SK-N-SH (cell line): ENCODE measurements at regions not wholly inside any gene's neighbourhood (a gene's known extent, or its start where the extent isn't known, plus 50 kb on each side); places are given as distances from the start of the nearest gene placed in this dataset.

Experiments
- CTCF ChIA-PET: fragments of 300-600, 350-600 bp; formaldehyde crosslinking; extraction: SDS; loops from one replicate; lab custom pipeline; 2021; lab: Yijun Ruan, JAX
- POLR2A ChIA-PET: fragments of 350-600 bp; sonication (Branson Sonifier 250); formaldehyde crosslinking; extraction: SDS; loops from one replicate; lab custom pipeline; 2020; ENCODE audit warnings: antibody characterized with exemption, inconsistent platforms; lab: Yijun Ruan, JAX
- DNase-seq: peaks from one replicate; pipeline ENCODE4 v3.0.0; 2012
- H2AFZ ChIP-seq: fragments of 200-600 bp; sonication (generic); 2 replicates; pipeline ENCODE4 v1.8.1; 2016; ENCODE audit warnings: antibody characterized with exemption, mild to moderate bottlenecking, low read depth
- H3F3A ChIP-seq: fragments of 200-600 bp; sonication (generic); replicated peaks from 2 replicates; pipeline ENCODE3; 2016; ENCODE audit warnings: antibody characterized with exemption, mild to moderate bottlenecking; ENCODE audit not compliant: insufficient read depth
- H3K27ac ChIP-seq, 2 experiments: fragments of 200-500 bp in 1 of 2; fragments of 200-600 bp in 1 of 2; sonication (Bioruptor generic) in 1 of 2; sonication (generic), shearing (Covaris generic) in 1 of 2; 2 replicates each; pipeline versions ENCODE4 v1.5.1 to v1.6.1; 2014 to 2016; ENCODE audit warnings: low read depth in 2 of 2, inconsistent platforms in 1 of 2, low read length in 1 of 2, mild to moderate bottlenecking in 1 of 2, mixed read lengths in 1 of 2
- H3K27me3 ChIP-seq: fragments of 200-600 bp; sonication (generic), shearing (Covaris generic); 2 replicates; pipeline ENCODE4 v1.6.1; 2016; ENCODE audit warnings: mixed run types; ENCODE audit not compliant: insufficient read depth
- H3K36me3 ChIP-seq, 2 experiments: fragments of 200-500 bp in 1 of 2; fragments of 200-600 bp in 1 of 2; sonication (Bioruptor generic) in 1 of 2; sonication (generic) in 1 of 2; replicated peaks in 1 of 2; 2 replicates each; pipeline versions ENCODE3 to v1.5.1; 2014 to 2016; ENCODE audit warnings: low read length in 1 of 2, mild to moderate bottlenecking in 1 of 2; ENCODE audit not compliant: insufficient read depth in 2 of 2, control insufficient read depth in 1 of 2
- H3K4me1 ChIP-seq, 2 experiments: fragments of 200-500 bp in 1 of 2; fragments of 200-600 bp in 1 of 2; sonication (Bioruptor generic) in 1 of 2; sonication (generic), shearing (Covaris generic) in 1 of 2; 2 replicates each; pipeline versions ENCODE4 v1.5.1 to v1.6.1; 2014 to 2016; ENCODE audit warnings: low read depth in 1 of 2, low read length in 1 of 2, mixed run types in 1 of 2; ENCODE audit not compliant: insufficient read depth in 2 of 2, control insufficient read depth in 1 of 2
- H3K4me2 ChIP-seq: fragments of 200-600 bp; sonication (generic), shearing (Covaris generic); 2 replicates; pipeline ENCODE4 v1.6.1; 2017; ENCODE audit warnings: mixed run types
- H3K4me3 ChIP-seq, 2 experiments: fragments of 200-500 bp in 1 of 2; fragments of 200-600 bp in 1 of 2; sonication (Bioruptor generic) in 1 of 2; sonication (generic), shearing (Covaris generic) in 1 of 2; 2 replicates each; pipeline versions ENCODE4 v1.5.1 to v1.8.1; 2014 to 2016; ENCODE audit warnings: low read depth in 2 of 2, inconsistent platforms in 1 of 2, low read length in 1 of 2, mild to moderate bottlenecking in 1 of 2, mixed read lengths in 1 of 2, moderate library complexity in 1 of 2
- H3K79me2 ChIP-seq: fragments of 200-600 bp; sonication (generic); 2 replicates; pipeline ENCODE4 v1.8.1; 2017; ENCODE audit warnings: mild to moderate bottlenecking; ENCODE audit not compliant: insufficient read depth
- H3K9ac ChIP-seq: fragments of 200-600 bp; sonication (generic); 2 replicates; pipeline ENCODE4 v1.6.1; 2017; ENCODE audit warnings: mixed run types
- H3K9me2 ChIP-seq: fragments of 200-600 bp; sonication (generic); 2 replicates; pipeline ENCODE4 v1.6.1; 2017; ENCODE audit warnings: mixed run types
- H3K9me3 ChIP-seq: fragments of 200-600 bp; sonication (generic); 2 replicates; pipeline ENCODE4 v1.6.1; 2017; ENCODE audit warnings: mixed run types, mild to moderate bottlenecking, moderate library complexity
- H4K20me1 ChIP-seq: fragments of 200-600 bp; sonication (generic); 2 replicates; pipeline ENCODE4 v1.6.1; 2017; ENCODE audit warnings: mild to moderate bottlenecking, mixed run types; ENCODE audit not compliant: insufficient read depth
- JUND ChIP-seq: IDR thresholded peaks from 2 replicates; pipeline ENCODE4 v1.4.0; 2012
- MEF2A ChIP-seq: IDR thresholded peaks from 2 replicates; pipeline ENCODE4 v1.4.0; 2012; ENCODE audit warnings: low read depth, borderline replicate concordance
- NRF1 ChIP-seq: IDR thresholded peaks from 2 replicates; pipeline ENCODE4 v1.6.1; 2012; ENCODE audit warnings: low read depth, mild to moderate bottlenecking, low read length
- POLR2AphosphoS5 ChIP-seq: IDR thresholded peaks from 2 replicates; pipeline ENCODE4 v1.6.1; 2012; ENCODE audit warnings: low read depth, low read length
- RXRA ChIP-seq: IDR thresholded peaks from 2 replicates; pipeline ENCODE4 v1.4.0; 2012; ENCODE audit warnings: low read depth, mild to moderate bottlenecking, borderline replicate concordance
- TAF1 ChIP-seq: IDR thresholded peaks from 2 replicates; pipeline ENCODE4 v1.6.1; 2012; ENCODE audit warnings: low read depth, mild to moderate bottlenecking, low read length, moderate library complexity, borderline replicate concordance
- TCF12 ChIP-seq: IDR thresholded peaks from 2 replicates; pipeline ENCODE4 v1.4.0; 2012
- WGBS: methylation state at CpG from one replicate; pipeline ENCODE4 v1.1.6; 2017; ENCODE audit warnings: low lambda C conversion rate; 5-methylcytosine and 5-hydroxymethylcytosine counted together
- TF ChIP-seq, protein P1 (sequence below): IDR thresholded peaks from 2 replicates; pipeline ENCODE4; 2012
- TF ChIP-seq, protein P2 (sequence below): IDR thresholded peaks from 2 replicates; pipeline ENCODE4 v1.4.0; 2012; ENCODE audit warnings: low read depth, borderline replicate concordance
- TF ChIP-seq, protein P3 (sequence below): fragments of 200-600 bp; sonication (generic); IDR thresholded peaks from 2 replicates; pipeline ENCODE4 v1.6.1; 2017; ENCODE audit warnings: antibody characterized with exemption, mild to moderate bottlenecking, moderate library complexity

DNA sequence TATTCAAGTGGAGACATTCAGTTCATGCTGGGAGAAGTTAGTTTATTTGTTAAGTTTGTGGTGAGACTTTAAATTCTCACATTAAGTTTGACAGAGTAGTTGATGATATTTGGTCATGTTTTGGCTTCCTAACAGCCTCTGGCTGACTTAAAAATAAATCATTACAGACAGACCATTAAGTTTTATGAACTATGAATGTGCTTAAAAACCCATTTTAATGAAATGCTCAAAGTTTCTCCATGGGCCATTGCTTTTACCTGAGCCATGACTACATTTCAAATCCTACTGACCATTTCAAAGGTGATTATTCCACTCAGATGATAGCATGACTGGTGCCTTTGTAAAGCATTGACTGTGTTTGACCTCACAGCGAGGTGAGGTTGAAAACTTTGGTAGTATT, 192.7 kb downstream of the LRRC70 start (continued):
- TF ChIP-seq NRF1 (no peak), TCF12 (no peak)

DNA sequence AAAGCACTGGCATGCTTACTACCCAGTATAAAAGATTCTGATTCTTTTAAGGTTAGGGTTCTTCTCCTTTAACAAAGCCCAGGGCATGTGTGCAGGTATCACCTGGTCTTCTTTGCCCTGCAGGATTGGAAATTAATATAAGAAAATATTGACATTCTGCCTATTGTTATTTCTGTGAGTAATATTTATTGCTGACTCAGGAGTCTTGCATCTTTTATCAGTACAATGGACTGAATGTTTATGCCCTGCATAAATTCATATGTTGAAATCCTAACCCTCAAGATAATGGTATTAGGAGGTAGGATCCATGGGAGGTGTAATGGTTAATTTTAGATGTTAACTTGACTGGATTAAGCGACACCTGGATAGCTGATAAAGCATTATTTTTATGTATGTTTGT, 189.0 kb downstream of the LRRC70 start:
- WGBS, result 4% methylated on average over 1 of the region's 1 CpG
- CTCF ChIA-PET, result no interaction called here
- no peaks in the 10 kb centered on the region for H3K27me3 ChIP-seq

DNA sequence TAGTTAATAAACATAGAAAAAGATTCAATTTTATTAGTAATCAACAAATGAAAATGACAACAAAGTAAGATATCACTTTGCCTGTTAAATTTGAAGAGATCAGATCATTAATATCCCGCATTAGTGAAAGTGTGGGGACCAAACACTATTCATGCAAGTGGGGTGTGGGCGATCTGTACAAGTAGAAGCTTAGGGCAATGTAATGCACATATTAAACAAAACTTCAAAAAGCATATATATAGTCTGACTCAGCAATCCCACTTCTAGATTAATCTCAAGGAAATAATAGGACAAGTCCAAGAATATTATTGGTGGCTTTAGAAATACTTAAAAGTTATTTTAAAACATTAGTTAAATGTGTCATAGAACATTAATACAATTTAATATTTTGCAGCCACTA, 188.5 kb downstream of the LRRC70 start:
- 33% methylated on average over 2 of the region's 2 CpGs for WGBS
- CTCF ChIA-PET, result no interaction called here
- H3F3A ChIP-seq, result no peaks in the 10 kb centered on the region
- H3K36me3 ChIP-seq, result no peaks in the 10 kb centered on the region
- no peaks in the 10 kb centered on the region for H4K20me1 ChIP-seq
- POLR2A ChIA-PET, result no interaction called here
- no peaks in the 10 kb centered on the region for H3K79me2 ChIP-seq
- no peaks in the 10 kb centered on the region for H3K9me2 ChIP-seq
- no peak for DNase-seq
- H3K9me3 ChIP-seq, result no peaks in the 10 kb centered on the region
- H3K4me3 ChIP-seq, result no peak overlapping the region
- no peak for TF ChIP-seq POLR2AphosphoS5
- H3K27ac ChIP-seq, result no peak overlapping the region
- H3K4me1 ChIP-seq, result no peaks in the 10 kb centered on the region
- no peak overlapping the region for H2AFZ ChIP-seq
- no peaks in the 10 kb centered on the region for H3K27me3 ChIP-seq
- H3K9ac ChIP-seq, result no peak overlapping the region
- no peak overlapping the region for H3K4me2 ChIP-seq

More for the DNA sequence above, 189.0 kb downstream of the LRRC70 start:
- Histone ChIP-seq H3K36me3 (no peaks in the 10 kb centered on the region), H3F3A (no peaks in the 10 kb centered on the region), H3K4me2 (no peak overlapping the region), H3K9me2 (no peaks in the 10 kb centered on the region), H2AFZ (no peak overlapping the region), H3K4me1 (no peaks in the 10 kb centered on the region), H3K27ac (no peak overlapping the region), H3K4me3 (no peak overlapping the region), H3K79me2 (no peaks in the 10 kb centered on the region), H3K9me3 (no peaks in the 10 kb centered on the region), H3K9ac (no peak overlapping the region), H4K20me1 (no peaks in the 10 kb centered on the region)
- no peak for DNase-seq
- no peak for TF ChIP-seq JUND
- TF ChIP-seq, protein P1, sequence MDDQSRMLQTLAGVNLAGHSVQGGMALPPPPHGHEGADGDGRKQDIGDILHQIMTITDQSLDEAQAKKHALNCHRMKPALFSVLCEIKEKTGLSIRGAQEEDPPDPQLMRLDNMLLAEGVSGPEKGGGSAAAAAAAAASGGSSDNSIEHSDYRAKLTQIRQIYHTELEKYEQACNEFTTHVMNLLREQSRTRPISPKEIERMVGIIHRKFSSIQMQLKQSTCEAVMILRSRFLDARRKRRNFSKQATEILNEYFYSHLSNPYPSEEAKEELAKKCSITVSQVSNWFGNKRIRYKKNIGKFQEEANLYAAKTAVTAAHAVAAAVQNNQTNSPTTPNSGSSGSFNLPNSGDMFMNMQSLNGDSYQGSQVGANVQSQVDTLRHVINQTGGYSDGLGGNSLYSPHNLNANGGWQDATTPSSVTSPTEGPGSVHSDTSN, result no peak
- TF ChIP-seq TAF1, result no peak
- TF ChIP-seq, protein P2, sequence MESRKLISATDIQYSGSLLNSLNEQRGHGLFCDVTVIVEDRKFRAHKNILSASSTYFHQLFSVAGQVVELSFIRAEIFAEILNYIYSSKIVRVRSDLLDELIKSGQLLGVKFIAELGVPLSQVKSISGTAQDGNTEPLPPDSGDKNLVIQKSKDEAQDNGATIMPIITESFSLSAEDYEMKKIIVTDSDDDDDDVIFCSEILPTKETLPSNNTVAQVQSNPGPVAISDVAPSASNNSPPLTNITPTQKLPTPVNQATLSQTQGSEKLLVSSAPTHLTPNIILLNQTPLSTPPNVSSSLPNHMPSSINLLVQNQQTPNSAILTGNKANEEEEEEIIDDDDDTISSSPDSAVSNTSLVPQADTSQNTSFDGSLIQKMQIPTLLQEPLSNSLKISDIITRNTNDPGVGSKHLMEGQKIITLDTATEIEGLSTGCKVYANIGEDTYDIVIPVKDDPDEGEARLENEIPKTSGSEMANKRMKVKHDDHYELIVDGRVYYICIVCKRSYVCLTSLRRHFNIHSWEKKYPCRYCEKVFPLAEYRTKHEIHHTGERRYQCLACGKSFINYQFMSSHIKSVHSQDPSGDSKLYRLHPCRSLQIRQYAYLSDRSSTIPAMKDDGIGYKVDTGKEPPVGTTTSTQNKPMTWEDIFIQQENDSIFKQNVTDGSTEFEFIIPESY, result no peak
- no peak for TF ChIP-seq NRF1
- TF ChIP-seq, protein P3, sequence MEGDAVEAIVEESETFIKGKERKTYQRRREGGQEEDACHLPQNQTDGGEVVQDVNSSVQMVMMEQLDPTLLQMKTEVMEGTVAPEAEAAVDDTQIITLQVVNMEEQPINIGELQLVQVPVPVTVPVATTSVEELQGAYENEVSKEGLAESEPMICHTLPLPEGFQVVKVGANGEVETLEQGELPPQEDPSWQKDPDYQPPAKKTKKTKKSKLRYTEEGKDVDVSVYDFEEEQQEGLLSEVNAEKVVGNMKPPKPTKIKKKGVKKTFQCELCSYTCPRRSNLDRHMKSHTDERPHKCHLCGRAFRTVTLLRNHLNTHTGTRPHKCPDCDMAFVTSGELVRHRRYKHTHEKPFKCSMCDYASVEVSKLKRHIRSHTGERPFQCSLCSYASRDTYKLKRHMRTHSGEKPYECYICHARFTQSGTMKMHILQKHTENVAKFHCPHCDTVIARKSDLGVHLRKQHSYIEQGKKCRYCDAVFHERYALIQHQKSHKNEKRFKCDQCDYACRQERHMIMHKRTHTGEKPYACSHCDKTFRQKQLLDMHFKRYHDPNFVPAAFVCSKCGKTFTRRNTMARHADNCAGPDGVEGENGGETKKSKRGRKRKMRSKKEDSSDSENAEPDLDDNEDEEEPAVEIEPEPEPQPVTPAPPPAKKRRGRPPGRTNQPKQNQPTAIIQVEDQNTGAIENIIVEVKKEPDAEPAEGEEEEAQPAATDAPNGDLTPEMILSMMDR, result no peak
- no peak for TF ChIP-seq MEF2A
- no peak for TF ChIP-seq RXRA
- TF ChIP-seq POLR2AphosphoS5, result no peak
- POLR2A ChIA-PET, result no interaction called here
